HG03469 (cell line): ENCODE measurements at regions not wholly inside any gene's neighbourhood (a gene's known extent, or its start where the extent isn't known, plus 50 kb on each side); places are given as distances from the start of the nearest gene placed in this dataset.

ENCODE experiments used
- ATAC-seq: cut with Tn5 transposase; IDR thresholded peaks from one replicate; pipeline ENCODE4 v1.9.1; 2021; ENCODE audit warnings: mild to moderate bottlenecking, moderate library complexity, moderate number of reproducible peaks; ENCODE audit not compliant: unreplicated experiment

GRCh38 chr10:78685466-78686103 is 383.2 kb upstream of the ZMIZ1 start:
- ATAC-seq, result no peak

- no peak for ATAC-seq
Observed at GRCh38 chr10:78686444-78687060, 382.2 kb upstream of the ZMIZ1 start.

GRCh38 chr10:78687626-78688025 is 381.1 kb upstream of the ZMIZ1 start:
- ATAC-seq, result no peak

GRCh38 chr10:78688230-78688900 is 380.4 kb upstream of the ZMIZ1 start:
- ATAC-seq, result no peak

- ATAC-seq, result no peak
Observed at GRCh38 chr10:78688901-78689583, 379.7 kb upstream of the ZMIZ1 start.

GRCh38 chr10:78689584-78689935 is 379.2 kb upstream of the ZMIZ1 start:
- ATAC-seq, result no peak

GRCh38 chr10:78690354-78691111 is 378.2 kb upstream of the ZMIZ1 start:
- ATAC-seq, result no peak

GRCh38 chr10:78691301-78692030 is 377.3 kb upstream of the ZMIZ1 start:
- ATAC-seq, result no peak

- no peak for ATAC-seq
Observed at GRCh38 chr10:78692071-78692470, 376.7 kb upstream of the ZMIZ1 start.

- ATAC-seq, result no peak
Observed at GRCh38 chr10:78695846-78696245, 372.9 kb upstream of the ZMIZ1 start.

- no peak for ATAC-seq
Observed at GRCh38 chr10:78696791-78697395, 371.9 kb upstream of the ZMIZ1 start.

- no peak for ATAC-seq
Observed at GRCh38 chr10:78699971-78700370, 368.8 kb upstream of the ZMIZ1 start.

- no peak for ATAC-seq
Observed at GRCh38 chr10:78700413-78700812, 368.4 kb upstream of the ZMIZ1 start.

- ATAC-seq, result no peak
Observed at GRCh38 chr10:78700816-78701520, 367.8 kb upstream of the ZMIZ1 start.

- ATAC-seq, result no peak
Observed at GRCh38 chr10:78702186-78702585, 366.6 kb upstream of the ZMIZ1 start.

- no peak for ATAC-seq
Observed at GRCh38 chr10:78702876-78703275, 365.9 kb upstream of the ZMIZ1 start.

- no peak for ATAC-seq
Observed at GRCh38 chr10:78703593-78703992, 365.2 kb upstream of the ZMIZ1 start.

GRCh38 chr10:78706256-78706655 is 362.5 kb upstream of the ZMIZ1 start:
- ATAC-seq, result no peak
